Muscle of back (tissue), 3 donors: ENCODE measurements at regions not wholly inside any gene's neighbourhood (a gene's known extent, or its start where the extent isn't known, plus 50 kb on each side); places are given as distances from the start of the nearest gene placed in this dataset.
"Not testable (repeated sequence)": the region's sequence is repeated elsewhere in the genome, so short reads cannot be mapped to it uniquely, and the experiment has no call there.

ENCODE experiments used
- DNase-seq, 3 donors: peaks; one replicate each; pipeline versions ENCODE4 v3.0.0 to v3.0.0-alpha.2; 2013

- no peak for DNase-seq
These were observed 592.5 kb upstream of the FLRT2 start for GRCh38 chr14:84937449-84937848.

GRCh38 chr14:84944901-84945300, 585.0 kb upstream of the FLRT2 start:
- DNase-seq: not testable (repeated sequence)

- DNase-seq: no peak
These were observed 570.0 kb upstream of the FLRT2 start for GRCh38 chr14:84959851-84960520.

- peak; percentile 21 to 55 (median 35) for DNase-seq
These were observed 568.3 kb upstream of the FLRT2 start for GRCh38 chr14:84961637-84962036.

- DNase-seq: no peak
These were observed 566.4 kb upstream of the FLRT2 start for GRCh38 chr14:84963518-84963917.

- DNase-seq: no peak
These were observed 564.7 kb upstream of the FLRT2 start for GRCh38 chr14:84965279-84965678.

GRCh38 chr14:84969501-84969900, 560.4 kb upstream of the FLRT2 start:
- no peak for DNase-seq

- no peak for DNase-seq
These were observed 554.6 kb upstream of the FLRT2 start for GRCh38 chr14:84975241-84975902.

- no peak for DNase-seq
These were observed 553.1 kb upstream of the FLRT2 start for GRCh38 chr14:84976805-84977204.

- DNase-seq: no peak
These were observed 542.9 kb upstream of the FLRT2 start for GRCh38 chr14:84987042-84987441.

GRCh38 chr14:84988357-84988756, 541.6 kb upstream of the FLRT2 start:
- no peak for DNase-seq

- DNase-seq: peak in 2 of 3 donors; percentile 39 to 53
These were observed 538.9 kb upstream of the FLRT2 start for GRCh38 chr14:84991021-84991420.

GRCh38 chr14:84998216-84998615, 531.7 kb upstream of the FLRT2 start:
- DNase-seq: no peak

- DNase-seq: no peak
These were observed 527.1 kb upstream of the FLRT2 start for GRCh38 chr14:85002846-85003245.

GRCh38 chr14:85003805-85004204, 526.1 kb upstream of the FLRT2 start:
- DNase-seq: no peak

GRCh38 chr14:85009506-85009905, 520.4 kb upstream of the FLRT2 start:
- no peak for DNase-seq

GRCh38 chr14:85010186-85010585, 519.8 kb upstream of the FLRT2 start:
- DNase-seq: no peak

GRCh38 chr14:85016496-85016895, 513.4 kb upstream of the FLRT2 start:
- DNase-seq: no peak

- DNase-seq: not testable (repeated sequence)
These were observed 506.1 kb upstream of the FLRT2 start for GRCh38 chr14:85023866-85024265.

GRCh38 chr14:85024931-85025330, 505.0 kb upstream of the FLRT2 start:
- DNase-seq: peak in 2 of 3 donors; percentile 31 to 45

- DNase-seq: no peak
These were observed 502.1 kb upstream of the FLRT2 start for GRCh38 chr14:85027681-85028370.

- DNase-seq: no peak
These were observed 492.5 kb upstream of the FLRT2 start for GRCh38 chr14:85037411-85037810.
